ENCODE measurements at regions not wholly inside any gene's neighbourhood (a gene's known extent, or its start where the extent isn't known, plus 50 kb on each side); places are given as distances from the start of the nearest gene placed in this dataset.

DNA sequence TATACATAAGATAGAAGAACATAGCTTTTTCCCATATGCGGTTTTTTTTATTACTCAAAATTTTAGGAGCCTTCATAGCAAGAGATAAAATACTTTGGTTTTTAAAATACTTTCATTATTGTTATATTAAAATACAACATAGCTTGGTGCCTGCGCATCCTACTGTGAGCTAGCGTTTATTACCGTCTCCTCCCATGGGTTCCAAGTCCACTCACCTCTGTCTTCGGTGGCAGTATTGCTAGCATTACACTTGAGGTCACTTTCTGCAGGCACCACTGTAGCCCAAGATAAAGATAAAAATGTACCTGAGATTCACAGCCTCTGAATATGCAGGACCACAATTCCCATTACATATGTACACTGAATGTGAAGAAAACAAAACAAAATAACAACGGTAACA lies 326.7 kb downstream of the TPBG start:
- CTCF ChIA-PET = interaction anchor here (1.0 kb wide), 1 partner anchor 11 kb away, joined by 3 read pairs; no protein-coding TSS in a partner anchor
- FAIRE-seq = no peak

DNA sequence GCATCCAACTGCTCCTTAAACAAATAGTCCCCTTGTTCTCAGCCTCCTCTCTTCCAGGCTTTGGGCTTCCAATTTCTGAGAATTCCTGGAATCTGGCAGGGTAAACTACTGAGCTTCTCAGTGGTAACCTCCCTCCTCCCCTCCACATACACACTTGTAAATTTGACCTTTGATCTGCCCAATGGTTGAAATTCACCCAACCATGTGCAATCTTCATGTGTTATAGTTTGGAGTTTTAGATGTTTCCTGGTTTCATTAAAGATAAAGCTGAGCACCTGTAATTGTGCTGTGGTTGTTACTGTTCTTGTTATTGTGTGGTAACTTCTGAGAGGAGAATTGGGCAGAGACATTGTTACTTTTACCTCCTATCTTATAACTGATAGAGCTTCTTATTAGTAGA lies 328.4 kb downstream of the TPBG start:
- POLR2A ChIA-PET = no interaction called here
- ATAC-seq = no peak
- TF ChIP-seq RARB (CRISPR knock-in tag; IDR thresholded peaks at IDR 0.05) = no peak
- no peak for TF ChIP-seq BHLHE40 (IDR thresholded peaks at IDR 0.05; ENCODE audit: low read depth, low read length)
- TF ChIP-seq MYC (IDR thresholded peaks at IDR 0.05; ENCODE audit: borderline replicate concordance, low read length) = no peak
- no peak for TF ChIP-seq HDAC2 (IDR thresholded peaks at IDR 0.05)
- TF ChIP-seq, protein P1, sequence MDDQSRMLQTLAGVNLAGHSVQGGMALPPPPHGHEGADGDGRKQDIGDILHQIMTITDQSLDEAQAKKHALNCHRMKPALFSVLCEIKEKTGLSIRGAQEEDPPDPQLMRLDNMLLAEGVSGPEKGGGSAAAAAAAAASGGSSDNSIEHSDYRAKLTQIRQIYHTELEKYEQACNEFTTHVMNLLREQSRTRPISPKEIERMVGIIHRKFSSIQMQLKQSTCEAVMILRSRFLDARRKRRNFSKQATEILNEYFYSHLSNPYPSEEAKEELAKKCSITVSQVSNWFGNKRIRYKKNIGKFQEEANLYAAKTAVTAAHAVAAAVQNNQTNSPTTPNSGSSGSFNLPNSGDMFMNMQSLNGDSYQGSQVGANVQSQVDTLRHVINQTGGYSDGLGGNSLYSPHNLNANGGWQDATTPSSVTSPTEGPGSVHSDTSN (IDR thresholded peaks at IDR 0.05) = no peak
- TF ChIP-seq HOXB13 (CRISPR knock-in tag; IDR thresholded peaks at IDR 0.05; ENCODE audit: low read depth) = no peak
- TF ChIP-seq CHD2 (IDR thresholded peaks at IDR 0.05; ENCODE audit: low read length, partially characterized antibody) = no peak
- no peak for TF ChIP-seq ZFP36 (IDR thresholded peaks at IDR 0.05; ENCODE audit: borderline replicate concordance, partially characterized antibody)
- TF ChIP-seq, protein P2, sequence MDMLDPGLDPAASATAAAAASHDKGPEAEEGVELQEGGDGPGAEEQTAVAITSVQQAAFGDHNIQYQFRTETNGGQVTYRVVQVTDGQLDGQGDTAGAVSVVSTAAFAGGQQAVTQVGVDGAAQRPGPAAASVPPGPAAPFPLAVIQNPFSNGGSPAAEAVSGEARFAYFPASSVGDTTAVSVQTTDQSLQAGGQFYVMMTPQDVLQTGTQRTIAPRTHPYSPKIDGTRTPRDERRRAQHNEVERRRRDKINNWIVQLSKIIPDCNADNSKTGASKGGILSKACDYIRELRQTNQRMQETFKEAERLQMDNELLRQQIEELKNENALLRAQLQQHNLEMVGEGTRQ (IDR thresholded peaks at IDR 0.05) = no peak
- TF ChIP-seq ZSCAN20 (CRISPR knock-in tag; IDR thresholded peaks at IDR 0.05) = no peak
- no peak for TF ChIP-seq ESRRA (IDR thresholded peaks at IDR 0.05; ENCODE audit: borderline replicate concordance, low read length)
- TF ChIP-seq, protein P3, sequence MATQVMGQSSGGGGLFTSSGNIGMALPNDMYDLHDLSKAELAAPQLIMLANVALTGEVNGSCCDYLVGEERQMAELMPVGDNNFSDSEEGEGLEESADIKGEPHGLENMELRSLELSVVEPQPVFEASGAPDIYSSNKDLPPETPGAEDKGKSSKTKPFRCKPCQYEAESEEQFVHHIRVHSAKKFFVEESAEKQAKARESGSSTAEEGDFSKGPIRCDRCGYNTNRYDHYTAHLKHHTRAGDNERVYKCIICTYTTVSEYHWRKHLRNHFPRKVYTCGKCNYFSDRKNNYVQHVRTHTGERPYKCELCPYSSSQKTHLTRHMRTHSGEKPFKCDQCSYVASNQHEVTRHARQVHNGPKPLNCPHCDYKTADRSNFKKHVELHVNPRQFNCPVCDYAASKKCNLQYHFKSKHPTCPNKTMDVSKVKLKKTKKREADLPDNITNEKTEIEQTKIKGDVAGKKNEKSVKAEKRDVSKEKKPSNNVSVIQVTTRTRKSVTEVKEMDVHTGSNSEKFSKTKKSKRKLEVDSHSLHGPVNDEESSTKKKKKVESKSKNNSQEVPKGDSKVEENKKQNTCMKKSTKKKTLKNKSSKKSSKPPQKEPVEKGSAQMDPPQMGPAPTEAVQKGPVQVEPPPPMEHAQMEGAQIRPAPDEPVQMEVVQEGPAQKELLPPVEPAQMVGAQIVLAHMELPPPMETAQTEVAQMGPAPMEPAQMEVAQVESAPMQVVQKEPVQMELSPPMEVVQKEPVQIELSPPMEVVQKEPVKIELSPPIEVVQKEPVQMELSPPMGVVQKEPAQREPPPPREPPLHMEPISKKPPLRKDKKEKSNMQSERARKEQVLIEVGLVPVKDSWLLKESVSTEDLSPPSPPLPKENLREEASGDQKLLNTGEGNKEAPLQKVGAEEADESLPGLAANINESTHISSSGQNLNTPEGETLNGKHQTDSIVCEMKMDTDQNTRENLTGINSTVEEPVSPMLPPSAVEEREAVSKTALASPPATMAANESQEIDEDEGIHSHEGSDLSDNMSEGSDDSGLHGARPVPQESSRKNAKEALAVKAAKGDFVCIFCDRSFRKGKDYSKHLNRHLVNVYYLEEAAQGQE (IDR thresholded peaks at IDR 0.05) = no peak
- no peak for TF ChIP-seq JUNB (IDR thresholded peaks at IDR 0.05)
- TF ChIP-seq CHD4 (IDR thresholded peaks at IDR 0.05; ENCODE audit: borderline replicate concordance) = no peak
- TF ChIP-seq RCOR1 (IDR thresholded peaks at IDR 0.05; ENCODE audit: low read depth, low read length) = no peak

More for the DNA sequence above, 326.7 kb downstream of the TPBG start:
- TF ChIP-seq EP300 (IDR thresholded peaks at IDR 0.05) (no peak), TP53 (CRISPR knock-in tag; IDR thresholded peaks at IDR 0.05) (no peak), MAFK (IDR thresholded peaks at IDR 0.05; ENCODE audit: partially characterized antibody) (no peak), GATA3 (IDR thresholded peaks at IDR 0.05; ENCODE audit: borderline replicate concordance) (no peak), RARB (CRISPR knock-in tag; IDR thresholded peaks at IDR 0.05) (no peak), CBX2 (IDR thresholded peaks at IDR 0.05; ENCODE audit: borderline replicate concordance, low read depth) (no peak), NFE2L2 (conservative IDR thresholded peaks at IDR 0.05; ENCODE audit: low read length) (no peak), JUN (IDR thresholded peaks at IDR 0.05) (no peak), HDAC2 (IDR thresholded peaks at IDR 0.05) (no peak), CBX8 (IDR thresholded peaks at IDR 0.05) (no peak), EHF (CRISPR knock-in tag; IDR thresholded peaks at IDR 0.05) (no peak), JUNB (IDR thresholded peaks at IDR 0.05) (no peak), RFX5 (IDR thresholded peaks at IDR 0.05) (no peak), RCOR1 (IDR thresholded peaks at IDR 0.05; ENCODE audit: low read depth, low read length) (no peak), HOXA7 (CRISPR knock-in tag; IDR thresholded peaks at IDR 0.05) (no peak), HOXB5 (CRISPR knock-in tag; IDR thresholded peaks at IDR 0.05) (no peak)
- TF ChIP-seq, protein P4, sequence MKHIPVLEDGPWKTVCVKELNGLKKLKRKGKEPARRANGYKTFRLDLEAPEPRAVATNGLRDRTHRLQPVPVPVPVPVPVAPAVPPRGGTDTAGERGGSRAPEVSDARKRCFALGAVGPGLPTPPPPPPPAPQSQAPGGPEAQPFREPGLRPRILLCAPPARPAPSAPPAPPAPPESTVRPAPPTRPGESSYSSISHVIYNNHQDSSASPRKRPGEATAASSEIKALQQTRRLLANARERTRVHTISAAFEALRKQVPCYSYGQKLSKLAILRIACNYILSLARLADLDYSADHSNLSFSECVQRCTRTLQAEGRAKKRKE (CRISPR knock-in tag; IDR thresholded peaks at IDR 0.05; ENCODE audit: low read depth) = no peak
- TF ChIP-seq, protein P3 (IDR thresholded peaks at IDR 0.05) = no peak
- TF ChIP-seq, protein P5, sequence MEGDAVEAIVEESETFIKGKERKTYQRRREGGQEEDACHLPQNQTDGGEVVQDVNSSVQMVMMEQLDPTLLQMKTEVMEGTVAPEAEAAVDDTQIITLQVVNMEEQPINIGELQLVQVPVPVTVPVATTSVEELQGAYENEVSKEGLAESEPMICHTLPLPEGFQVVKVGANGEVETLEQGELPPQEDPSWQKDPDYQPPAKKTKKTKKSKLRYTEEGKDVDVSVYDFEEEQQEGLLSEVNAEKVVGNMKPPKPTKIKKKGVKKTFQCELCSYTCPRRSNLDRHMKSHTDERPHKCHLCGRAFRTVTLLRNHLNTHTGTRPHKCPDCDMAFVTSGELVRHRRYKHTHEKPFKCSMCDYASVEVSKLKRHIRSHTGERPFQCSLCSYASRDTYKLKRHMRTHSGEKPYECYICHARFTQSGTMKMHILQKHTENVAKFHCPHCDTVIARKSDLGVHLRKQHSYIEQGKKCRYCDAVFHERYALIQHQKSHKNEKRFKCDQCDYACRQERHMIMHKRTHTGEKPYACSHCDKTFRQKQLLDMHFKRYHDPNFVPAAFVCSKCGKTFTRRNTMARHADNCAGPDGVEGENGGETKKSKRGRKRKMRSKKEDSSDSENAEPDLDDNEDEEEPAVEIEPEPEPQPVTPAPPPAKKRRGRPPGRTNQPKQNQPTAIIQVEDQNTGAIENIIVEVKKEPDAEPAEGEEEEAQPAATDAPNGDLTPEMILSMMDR (IDR thresholded peaks at IDR 0.05) = no peak
- WGBS (ENCODE audit: missing lambda C conversion rate) = 85% methylated on average over 6 of the region's 6 CpGs
- Histone ChIP-seq H3K9me3 (no peaks in the 10 kb centered on the region), H3K4me1 (no peaks in the 10 kb centered on the region), H3K4me3 (no peak overlapping the region), H3K4me2 (no peak overlapping the region), H3K27ac (no peak overlapping the region)
- no peak for ATAC-seq
- POLR2A ChIA-PET = no interaction called here
- DNase-seq (ENCODE audit: low read depth in 1 of 2, low spot score in 1 of 2) = no peak

More for the DNA sequence above, 328.4 kb downstream of the TPBG start:
- no peak for FAIRE-seq
- no peak overlapping the region for H3K27ac ChIP-seq
- no peak overlapping the region for H3K4me3 ChIP-seq
- H3K9me3 ChIP-seq = no peaks in the 10 kb centered on the region
- H3K4me2 ChIP-seq = no peak overlapping the region
- H3K4me1 ChIP-seq = no peaks in the 10 kb centered on the region
- CTCF ChIA-PET = no interaction called here
- no peak for DNase-seq (ENCODE audit: low read depth in 1 of 2, low spot score in 1 of 2)
